IMR-90 (cell line): ENCODE measurements at regions not wholly inside any gene's neighbourhood (a gene's known extent, or its start where the extent isn't known, plus 50 kb on each side); places are given as distances from the start of the nearest gene placed in this dataset.

Experiments used
- ATAC-seq: fragments of 200-7000 bp; cut with Tn5 transposase; 2 replicates; pipeline ENCODE4 v1.9.1; 2020; ENCODE audit warnings: low read depth, mild to moderate bottlenecking, moderate library complexity
- BruUV-seq: library from RNA; stranded (reverse); fragments of 400-500 nt; replicated peaks from 2 replicates; lab custom pipeline; 2021; lab: Mats Ljungman, UMichigan
- CTCF ChIA-PET: fragments of 300-600 bp; formaldehyde crosslinking; extraction: SDS; loops from one replicate; lab custom pipeline; 2021; ENCODE audit warnings: antibody characterized with exemption; lab: Yijun Ruan, JAX
- POLR2A ChIA-PET: fragments of 300-600 bp; sonication (Branson Sonifier 250); formaldehyde crosslinking; loops from one replicate; lab custom pipeline; 2022; ENCODE audit warnings: antibody characterized with exemption; ENCODE audit not compliant: unreplicated experiment; lab: Charles Lee
- DNase-seq: peaks from one replicate; pipeline ENCODE4 v3.0.0; 2013
- H2AFZ ChIP-seq: replicated peaks from 2 replicates; pipeline ENCODE3; 2013; ENCODE audit warnings: low read length, mild to moderate bottlenecking; ENCODE audit not compliant: poor library complexity
- H2AK5ac ChIP-seq: 2 replicates; pipeline ENCODE4 v1.6.1; 2013; ENCODE audit warnings: low read depth, low read length, inconsistent platforms
- H2AK9ac ChIP-seq: replicated peaks from 2 replicates; pipeline ENCODE3; 2013; ENCODE audit warnings: mild to moderate bottlenecking, low read depth, low read length, moderate library complexity; ENCODE audit not compliant: poor library complexity
- H2BK120ac ChIP-seq: 2 replicates; pipeline ENCODE4 v1.6.1; 2013; ENCODE audit warnings: low read depth, low read length, inconsistent platforms
- H2BK15ac ChIP-seq: 3 replicates; pipeline ENCODE4 v1.6.1; 2013; ENCODE audit warnings: low read depth, low read length, inconsistent platforms
- H2BK20ac ChIP-seq: 2 replicates; pipeline ENCODE4 v1.6.1; 2013; ENCODE audit warnings: low read depth, mild to moderate bottlenecking, inconsistent platforms, low read length, moderate library complexity
- H2BK5ac ChIP-seq: 2 replicates; pipeline ENCODE4 v1.6.1; 2013; ENCODE audit warnings: mild to moderate bottlenecking, low read depth, low read length, inconsistent platforms; ENCODE audit not compliant: poor library complexity, severe bottlenecking
- H3K14ac ChIP-seq: replicated peaks from 2 replicates; pipeline ENCODE4 v1.6.1; 2013; ENCODE audit warnings: low read depth, low read length, inconsistent platforms
- H3K18ac ChIP-seq: 2 replicates; pipeline ENCODE4 v1.6.1; 2013; ENCODE audit warnings: low read depth, low read length, control low read depth
- H3K23ac ChIP-seq: 2 replicates; pipeline ENCODE4 v1.6.1; 2013; ENCODE audit warnings: low read depth, low read length, inconsistent platforms
- H3K27ac ChIP-seq: 2 replicates; pipeline ENCODE4 v1.5.1; 2013; ENCODE audit warnings: mild to moderate bottlenecking, control low read depth, low read length; ENCODE audit not compliant: insufficient read depth
- H3K27me3 ChIP-seq: 2 replicates; pipeline ENCODE4 v1.6.1; 2013; ENCODE audit warnings: low read length; ENCODE audit not compliant: control insufficient read depth, insufficient read depth
- H3K36me3 ChIP-seq: 2 replicates; pipeline ENCODE4 v1.6.1; 2013; ENCODE audit warnings: low read length, mixed read lengths; ENCODE audit not compliant: control insufficient read depth, insufficient read depth
- H3K4ac ChIP-seq: 2 replicates; pipeline ENCODE4 v1.6.1; 2013; ENCODE audit warnings: low read depth, low read length, inconsistent platforms
- H3K4me1 ChIP-seq: 2 replicates; pipeline ENCODE4 v1.6.1; 2013; ENCODE audit warnings: low read length, mixed read lengths; ENCODE audit not compliant: control insufficient read depth, insufficient read depth
- H3K4me2 ChIP-seq: 2 replicates; pipeline ENCODE4 v1.6.1; 2013; ENCODE audit warnings: low read depth, mild to moderate bottlenecking, control low read depth, low read length, moderate library complexity
- H3K4me3 ChIP-seq: 2 replicates; pipeline ENCODE4 v1.5.1; 2013; ENCODE audit warnings: low read depth, mild to moderate bottlenecking, control low read depth, low read length, moderate library complexity; ENCODE audit not compliant: insufficient read depth
- H3K56ac ChIP-seq: 2 replicates; pipeline ENCODE4 v1.6.1; 2013; ENCODE audit warnings: low read length, inconsistent platforms; ENCODE audit not compliant: insufficient read depth; ENCODE audit errors: extremely low read depth
- H3K79me1 ChIP-seq, 2 experiments: 2 replicates each; pipeline ENCODE4 v1.6.1; 2013; ENCODE audit warnings: low read length in 2 of 2, inconsistent platforms in 1 of 2, low read depth in 1 of 2
- H3K9ac ChIP-seq: 2 replicates; pipeline ENCODE4 v1.6.1; 2013; ENCODE audit warnings: low read depth, low read length, control low read depth
- H3K9me1 ChIP-seq: 2 replicates; pipeline ENCODE4 v1.6.1; 2013; ENCODE audit warnings: low read length, inconsistent platforms; ENCODE audit not compliant: insufficient read depth
- H3K9me3 ChIP-seq: 2 replicates; pipeline ENCODE4 v1.6.1; 2013; ENCODE audit warnings: low read length; ENCODE audit not compliant: control insufficient read depth, insufficient read depth
- H4K20me1 ChIP-seq: 2 replicates; pipeline ENCODE4 v1.6.1; 2013; ENCODE audit warnings: low read length, inconsistent platforms; ENCODE audit not compliant: insufficient read depth
- H4K5ac ChIP-seq: 2 replicates; pipeline ENCODE4 v1.6.1; 2013; ENCODE audit warnings: mild to moderate bottlenecking, low read depth, low read length, control low read depth
- H4K8ac ChIP-seq, 2 experiments: 2 replicates each; pipeline ENCODE4 v1.6.1; 2013; ENCODE audit warnings: low read depth in 2 of 2, low read length in 2 of 2, control low read depth in 1 of 2, inconsistent platforms in 1 of 2
- H4K91ac ChIP-seq: 2 replicates; pipeline ENCODE4 v1.6.1; 2013; ENCODE audit warnings: low read depth, low read length, inconsistent platforms; ENCODE audit not compliant: insufficient read depth
- POLR2A ChIP-seq: IDR thresholded peaks from 2 replicates; pipeline ENCODE4 v1.6.1; 2012; ENCODE audit warnings: mild to moderate bottlenecking, low read depth, low read length
- RFX5 ChIP-seq: IDR thresholded peaks from 2 replicates; pipeline ENCODE4 v1.8.0; 2012; ENCODE audit warnings: low read depth, mild to moderate bottlenecking, low read length, moderate library complexity
- WGBS, 2 experiments: methylation state at CpG; one replicate each; pipeline versions ENCODE4 v1.1.5 to v1.1.7; 2013; ENCODE audit warnings: missing lambda C conversion rate in 2 of 2; ENCODE audit not compliant: insufficient read length in 1 of 2; ENCODE audit errors: extremely low coverage in 2 of 2; 5-methylcytosine and 5-hydroxymethylcytosine counted together
- dilution Hi-C: fragments of 300-500 bp; cut with HindIII; formaldehyde crosslinking; loops from one replicate; pipeline ENCODE4 v1.14.3; 2018; ENCODE audit warnings: low sequenced_read_pairs; ENCODE audit not compliant: unreplicated experiment
- in situ Hi-C: fragments of 300-500 bp; cut with MboI; formaldehyde crosslinking; loops from 3 replicates; pipeline ENCODE4 v1.14.3; 2019; ENCODE audit warnings: low sequenced_read_pairs, inconsistent platforms, mixed read lengths
- intact Hi-C: fragments of 100-400 bp; cut with micrococcal nuclease; formaldehyde crosslinking; loops from 2 replicates; pipeline ENCODE4 v1.10.0; 2022

DNA sequence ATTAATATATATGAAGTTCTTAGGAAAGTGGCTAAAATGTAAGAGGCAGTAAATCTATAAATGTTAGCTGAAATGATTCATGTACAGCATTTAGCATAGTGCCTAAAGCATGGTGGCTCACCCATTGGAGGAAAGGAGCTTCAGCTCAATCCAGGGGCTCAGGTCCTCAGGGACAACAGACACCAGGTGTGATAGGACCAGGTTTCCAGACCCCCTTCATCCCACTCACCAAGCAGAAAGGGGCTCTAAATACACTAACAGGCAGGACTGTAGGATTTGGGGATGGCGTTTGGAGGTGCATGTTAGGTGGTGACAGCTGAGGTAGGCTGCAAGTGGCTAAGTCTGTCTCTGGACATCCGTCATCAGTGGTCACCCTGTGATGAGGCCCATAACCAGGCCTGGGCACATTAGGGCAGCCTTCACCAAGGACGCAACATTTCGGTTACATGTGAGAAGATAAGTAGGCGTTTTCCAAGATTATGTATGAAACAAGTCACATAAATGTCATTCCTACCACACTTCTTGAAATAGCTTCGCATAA, 233.1 kb downstream of the C1orf94 start:
- dilution Hi-C loops (no loop called here), in situ Hi-C loops (no loop called here), intact Hi-C loops (no loop called here)
- no peak for TF ChIP-seq POLR2A
- TF ChIP-seq RFX5: no peak
- Histone ChIP-seq H3K9me3 (peaks cover 31% of the 10 kb centered on the region), H4K5ac (no peak overlapping the region), H2AK5ac (no peak overlapping the region), H3K9ac (no peak overlapping the region), H2AK9ac (no peak overlapping the region), H3K4me3 (no peak overlapping the region), H4K91ac (no peak overlapping the region), H3K18ac (no peak overlapping the region), H3K27ac (no peak overlapping the region), H3K4me2 (no peak overlapping the region), H2BK20ac (no peak overlapping the region), H4K8ac (no peak overlapping the region), H4K20me1 (no peaks in the 10 kb centered on the region), H2BK15ac (no peak overlapping the region), H3K56ac (no peak overlapping the region), H3K36me3 (no peaks in the 10 kb centered on the region), H2BK120ac (no peak overlapping the region), H3K4ac (no peak overlapping the region), H3K4me1 (no peaks in the 10 kb centered on the region), H3K14ac (no peak overlapping the region), H3K27me3 (no peaks in the 10 kb centered on the region), H2BK5ac (no peak overlapping the region), H3K9me1 (no peaks in the 10 kb centered on the region), H3K79me1 (no peaks in the 10 kb centered on the region), H3K23ac (no peak overlapping the region), H2AFZ (no peak overlapping the region)
- ChIA-PET CTCF (interaction anchor here (0.5 kb wide), 1 partner anchor 98 kb away, joined by 4 read pairs; no protein-coding TSS in a partner anchor), POLR2A (no interaction called here)
- BruUV-seq: no TSS peak
- no CpG with 5 or more reads among the region's 6 CpGs for WGBS, 2 experiments
- no peak for DNase-seq
- ATAC-seq: no peak
